Caco-2 (cell line): ENCODE measurements at regions not wholly inside any gene's neighbourhood (a gene's known extent, or its start where the extent isn't known, plus 50 kb on each side); places are given as distances from the start of the nearest gene placed in this dataset.

Source experiments
- BruUV-seq: library from RNA; stranded (reverse); fragments of 400-500 nt; replicated peaks from 2 replicates; lab custom pipeline; 2021; lab: Mats Ljungman, UMichigan
- CTCF ChIA-PET: fragments of 300-600 bp; sonication (Branson Sonifier 250); formaldehyde crosslinking; loops from one replicate; lab custom pipeline; 2022; ENCODE audit warnings: antibody characterized with exemption; lab: Charles Lee
- POLR2A ChIA-PET: fragments of 300-600 bp; sonication (Branson Sonifier 250); formaldehyde crosslinking; loops from one replicate; lab custom pipeline; 2022; ENCODE audit warnings: antibody characterized with exemption; lab: Charles Lee
- DNase-seq, 2 experiments: peaks; one replicate each; pipeline versions ENCODE4 v3.0.0 to v3.0.0-alpha.2; 2020 to 2022
- H3K27me3 ChIP-seq: replicated peaks from 2 replicates; pipeline ENCODE4 v1.6.0; 2011; ENCODE audit warnings: low read length; ENCODE audit not compliant: control insufficient read depth, insufficient read depth
- H3K36me3 ChIP-seq: 2 replicates; pipeline ENCODE4 v1.5.1; 2011; ENCODE audit warnings: low read length; ENCODE audit not compliant: control insufficient read depth, insufficient read depth
- H3K4me1 ChIP-seq: fragments of 250-450 bp; sonication (Bioruptor Pico); 2 replicates; pipeline ENCODE4 v1.5.1; 2020; ENCODE audit warnings: mild to moderate bottlenecking
- H3K4me3 ChIP-seq: 2 replicates; pipeline ENCODE4 v1.5.1; 2011; ENCODE audit warnings: low read depth, mild to moderate bottlenecking, control low read depth, low read length
- H3K9me3 ChIP-seq: fragments of 250-450 bp; sonication (Bioruptor Pico); 2 replicates; pipeline ENCODE4 v1.5.1; 2020; ENCODE audit warnings: mild to moderate bottlenecking, moderate library complexity
- H3K27ac Mint-ChIP-seq: one replicate; pipeline ENCODE4 v1.8.0; 2022; ENCODE audit warnings: mixed read lengths; ENCODE audit not compliant: unreplicated experiment
- H3K27me3 Mint-ChIP-seq: one replicate; pipeline ENCODE4 v1.8.0; 2022; ENCODE audit warnings: mixed read lengths; ENCODE audit not compliant: insufficient read depth, unreplicated experiment
- H3K36me3 Mint-ChIP-seq: one replicate; pipeline ENCODE4 v1.8.0; 2022; ENCODE audit warnings: mild to moderate bottlenecking, mixed read lengths; ENCODE audit not compliant: insufficient read depth, unreplicated experiment
- H3K4me1 Mint-ChIP-seq: one replicate; pipeline ENCODE4 v1.8.0; 2022; ENCODE audit warnings: low read depth, mixed read lengths; ENCODE audit not compliant: unreplicated experiment
- H3K4me3 Mint-ChIP-seq: one replicate; pipeline ENCODE4 v1.8.0; 2022; ENCODE audit warnings: mild to moderate bottlenecking, moderate library complexity, mixed read lengths; ENCODE audit not compliant: unreplicated experiment
- H3K9me3 Mint-ChIP-seq: one replicate; pipeline ENCODE4 v1.8.0; 2022; ENCODE audit warnings: mixed read lengths; ENCODE audit not compliant: unreplicated experiment
- CTCF ChIP-seq, 2 experiments: fragments of 200-600 bp in 1 of 2; IDR thresholded peaks; 1 replicate in 1 of 2; 2 replicates in 1 of 2; pipeline versions ENCODE4 v1.5.1 to v1.8.0; 2011 to 2022; ENCODE audit warnings: antibody characterized with exemption in 1 of 2, control low read depth in 1 of 2, inconsistent platforms in 1 of 2, low read depth in 1 of 2, low read length in 1 of 2, mild to moderate bottlenecking in 1 of 2, moderate library complexity in 1 of 2; ENCODE audit not compliant: insufficient read depth in 1 of 2, severe bottlenecking in 1 of 2, unreplicated experiment in 1 of 2
- intact Hi-C: fragments of 100-400 bp; cut with micrococcal nuclease; formaldehyde crosslinking; loops from one replicate; pipeline ENCODE4 v1.10.0; 2022; ENCODE audit not compliant: unreplicated experiment

GRCh38 chr7:41256186-41256945 is 446.5 kb downstream of the INHBA start:
- H3K27me3 ChIP-seq, result no peaks in the 10 kb centered on the region
- no peak overlapping the region for H3K4me3 ChIP-seq
- no peaks in the 10 kb centered on the region for H3K36me3 ChIP-seq
- DNase-seq, result peak in 1 of 2 experiments; percentile 4
- POLR2A ChIA-PET, result no interaction called here
- CTCF ChIA-PET, result no interaction called here
- Mint-ChIP-seq H3K9me3 (peaks cover 40% of the 10 kb centered on the region), H3K27ac (peak overlapping the region; percentile 61), H3K4me3 (no peak overlapping the region), H3K36me3 (peaks cover 5% of the 10 kb centered on the region), H3K27me3 (no peaks in the 10 kb centered on the region), H3K4me1 (peaks cover 33% of the 10 kb centered on the region)
- H3K9me3 ChIP-seq, result peaks cover 4% of the 10 kb centered on the region; the same call in 1 of the 2 replicates
- intact Hi-C loops, result loop anchor here (2.0 kb wide), 1 partner anchor 14 kb away; no protein-coding TSS in a partner anchor
- BruUV-seq, result no TSS peak
- no peak for TF ChIP-seq CTCF (IDR thresholded peaks at IDR 0.05; ENCODE audit: insufficient read depth in 1 of 2, low read depth in 1 of 2, low read length in 1 of 2, severe bottlenecking in 1 of 2, unreplicated experiment in 1 of 2)
- H3K4me1 ChIP-seq, result peaks cover 11% of the 10 kb centered on the region; the same call in 1 of the 2 replicates

GRCh38 chr7:41255716-41256115 is 447.2 kb downstream of the INHBA start:
- H3K27me3 ChIP-seq, result no peaks in the 10 kb centered on the region
- ChIA-PET POLR2A (no interaction called here), CTCF (no interaction called here)
- Mint-ChIP-seq H3K27me3 (no peaks in the 10 kb centered on the region), H3K4me1 (peaks cover 33% of the 10 kb centered on the region), H3K27ac (peak overlapping the region; percentile 61), H3K9me3 (peaks cover 43% of the 10 kb centered on the region), H3K4me3 (no peak overlapping the region), H3K36me3 (peaks cover 5% of the 10 kb centered on the region)
- H3K36me3 ChIP-seq, result no peaks in the 10 kb centered on the region
- intact Hi-C loops, result loop anchor here (2.0 kb wide), 1 partner anchor 13 kb away; no protein-coding TSS in a partner anchor
- BruUV-seq, result no TSS peak
- H3K4me1 ChIP-seq, result peaks cover 11% of the 10 kb centered on the region; the same call in 1 of the 2 replicates
- H3K9me3 ChIP-seq, result peaks cover 9% of the 10 kb centered on the region; the same call in 1 of the 2 replicates
- DNase-seq, result no peak
- no peak for TF ChIP-seq CTCF (IDR thresholded peaks at IDR 0.05; ENCODE audit: insufficient read depth in 1 of 2, low read depth in 1 of 2, low read length in 1 of 2, severe bottlenecking in 1 of 2, unreplicated experiment in 1 of 2)
- H3K4me3 ChIP-seq, result no peak overlapping the region

- peaks cover 42% of the 10 kb centered on the region for H3K9me3 Mint-ChIP-seq
- intact Hi-C loops, result no loop called here
- no peaks in the 10 kb centered on the region for H3K27me3 ChIP-seq
- TF ChIP-seq CTCF (IDR thresholded peaks at IDR 0.05; ENCODE audit: insufficient read depth in 1 of 2, low read depth in 1 of 2, low read length in 1 of 2, severe bottlenecking in 1 of 2, unreplicated experiment in 1 of 2), result no peak
- no peaks in the 10 kb centered on the region for H3K27me3 Mint-ChIP-seq
- no peak for DNase-seq
- peaks cover 9% of the 10 kb centered on the region; the same call in 1 of the 2 replicates for H3K9me3 ChIP-seq
- BruUV-seq, result no TSS peak
- peaks cover 5% of the 10 kb centered on the region for H3K36me3 Mint-ChIP-seq
- ChIA-PET CTCF (no interaction called here), POLR2A (no interaction called here)
- H3K36me3 ChIP-seq, result no peaks in the 10 kb centered on the region
- peaks cover 33% of the 10 kb centered on the region for H3K4me1 Mint-ChIP-seq
- H3K4me3 ChIP-seq, result no peak overlapping the region
- H3K4me3 Mint-ChIP-seq, result no peak overlapping the region
- peak overlapping the region; percentile 69 for H3K27ac Mint-ChIP-seq
- peaks cover 11% of the 10 kb centered on the region; the same call in 1 of the 2 replicates for H3K4me1 ChIP-seq
These were observed 447.8 kb downstream of the INHBA start for GRCh38 chr7:41255113-41255512.
